ENCODE measurements at regions not wholly inside any gene's neighbourhood (a gene's known extent, or its start where the extent isn't known, plus 50 kb on each side); places are given as distances from the start of the nearest gene placed in this dataset.

DNA sequence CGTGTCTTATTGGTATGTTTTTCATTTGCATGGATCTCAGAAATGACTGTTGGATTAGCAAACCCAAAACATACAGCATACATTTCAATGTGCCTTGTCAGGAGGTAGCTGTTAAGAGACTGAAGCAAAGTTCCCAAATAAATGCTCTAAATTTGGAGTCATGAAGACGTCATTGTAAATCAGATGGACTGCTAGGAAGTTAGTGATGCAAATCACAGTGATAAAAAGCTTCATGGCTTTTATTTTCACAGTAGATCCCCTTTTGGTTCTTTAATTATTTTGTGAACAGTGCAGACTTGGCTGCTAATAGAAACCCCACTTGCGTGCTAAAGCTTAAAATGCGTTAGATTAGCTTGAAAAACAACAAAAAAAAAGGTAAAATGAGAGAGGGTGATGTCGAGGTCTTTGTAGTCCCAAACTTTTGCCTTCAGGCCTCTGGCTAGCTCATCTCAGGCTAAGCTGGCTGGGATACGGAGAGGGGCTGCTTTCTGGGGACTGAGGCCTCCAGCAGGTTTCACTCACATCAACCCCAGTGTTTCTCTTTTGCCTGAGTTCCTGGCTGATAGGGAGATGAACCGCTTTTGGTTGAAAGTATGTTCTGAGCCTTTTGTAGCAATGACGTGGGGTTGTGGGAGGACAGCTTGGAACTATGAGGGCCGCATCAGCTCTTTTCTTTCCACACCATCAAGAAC lies 107.1 kb upstream of the CDCA7L start:
- no peaks in the 10 kb centered on the region for H3K4me1 ChIP-seq
- no peaks in the 10 kb centered on the region for H3K9me3 ChIP-seq
- H3K36me3 ChIP-seq: no peaks in the 10 kb centered on the region
- no peak for DNase-seq (ENCODE audit: low spot score)
- H3K27ac ChIP-seq: no peak overlapping the region
- H3K27me3 ChIP-seq: no peaks in the 10 kb centered on the region
- TF ChIP-seq, protein P1, sequence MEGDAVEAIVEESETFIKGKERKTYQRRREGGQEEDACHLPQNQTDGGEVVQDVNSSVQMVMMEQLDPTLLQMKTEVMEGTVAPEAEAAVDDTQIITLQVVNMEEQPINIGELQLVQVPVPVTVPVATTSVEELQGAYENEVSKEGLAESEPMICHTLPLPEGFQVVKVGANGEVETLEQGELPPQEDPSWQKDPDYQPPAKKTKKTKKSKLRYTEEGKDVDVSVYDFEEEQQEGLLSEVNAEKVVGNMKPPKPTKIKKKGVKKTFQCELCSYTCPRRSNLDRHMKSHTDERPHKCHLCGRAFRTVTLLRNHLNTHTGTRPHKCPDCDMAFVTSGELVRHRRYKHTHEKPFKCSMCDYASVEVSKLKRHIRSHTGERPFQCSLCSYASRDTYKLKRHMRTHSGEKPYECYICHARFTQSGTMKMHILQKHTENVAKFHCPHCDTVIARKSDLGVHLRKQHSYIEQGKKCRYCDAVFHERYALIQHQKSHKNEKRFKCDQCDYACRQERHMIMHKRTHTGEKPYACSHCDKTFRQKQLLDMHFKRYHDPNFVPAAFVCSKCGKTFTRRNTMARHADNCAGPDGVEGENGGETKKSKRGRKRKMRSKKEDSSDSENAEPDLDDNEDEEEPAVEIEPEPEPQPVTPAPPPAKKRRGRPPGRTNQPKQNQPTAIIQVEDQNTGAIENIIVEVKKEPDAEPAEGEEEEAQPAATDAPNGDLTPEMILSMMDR (IDR thresholded peaks at IDR 0.05): no peak
- H3K4me3 ChIP-seq: no peak overlapping the region

DNA sequence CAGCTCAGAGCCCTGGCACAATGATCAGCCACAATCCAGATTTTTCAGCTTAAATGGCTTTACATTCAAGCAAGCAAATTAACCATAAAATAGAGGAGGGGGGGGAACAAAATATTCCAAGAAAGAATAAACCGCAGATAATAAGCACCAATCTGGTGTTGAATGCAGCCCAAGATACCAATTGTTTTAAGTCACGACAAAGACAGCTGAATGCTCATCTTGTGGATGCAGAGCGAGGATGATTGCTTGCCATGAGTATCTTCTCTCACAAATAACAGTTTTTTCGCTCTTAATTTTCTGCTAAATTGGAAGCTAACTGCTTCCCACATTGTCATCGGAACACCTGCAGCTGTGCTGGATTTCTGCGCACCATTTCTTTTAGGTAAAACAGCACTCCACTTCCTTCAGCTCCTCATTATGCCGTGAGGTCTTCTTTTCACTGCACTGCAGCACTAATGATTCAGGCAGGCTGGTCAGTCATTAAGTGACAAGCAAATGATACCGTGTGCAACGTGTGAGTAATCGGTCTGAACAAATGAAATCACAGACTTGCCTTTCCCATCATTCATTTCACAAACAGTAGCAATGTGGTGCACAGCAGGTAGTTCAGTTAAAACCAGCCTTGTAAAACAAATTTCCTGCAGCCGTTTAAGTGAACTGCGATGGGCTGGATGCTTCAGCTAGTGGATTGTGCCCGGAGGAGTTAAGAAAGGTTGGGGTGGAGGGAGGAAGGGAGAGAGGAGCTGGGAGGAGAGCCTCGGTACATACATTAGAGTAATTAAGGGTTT lies 106.4 kb upstream of the CDCA7L start:
- Histone ChIP-seq H3K9me3 (no peaks in the 10 kb centered on the region), H3K27me3 (no peaks in the 10 kb centered on the region), H3K27ac (no peak overlapping the region), H3K4me1 (no peaks in the 10 kb centered on the region), H3K4me3 (no peak overlapping the region), H3K36me3 (no peaks in the 10 kb centered on the region)
- TF ChIP-seq, protein P1 (IDR thresholded peaks at IDR 0.05): no peak
- DNase-seq (ENCODE audit: low spot score): no peak

DNA sequence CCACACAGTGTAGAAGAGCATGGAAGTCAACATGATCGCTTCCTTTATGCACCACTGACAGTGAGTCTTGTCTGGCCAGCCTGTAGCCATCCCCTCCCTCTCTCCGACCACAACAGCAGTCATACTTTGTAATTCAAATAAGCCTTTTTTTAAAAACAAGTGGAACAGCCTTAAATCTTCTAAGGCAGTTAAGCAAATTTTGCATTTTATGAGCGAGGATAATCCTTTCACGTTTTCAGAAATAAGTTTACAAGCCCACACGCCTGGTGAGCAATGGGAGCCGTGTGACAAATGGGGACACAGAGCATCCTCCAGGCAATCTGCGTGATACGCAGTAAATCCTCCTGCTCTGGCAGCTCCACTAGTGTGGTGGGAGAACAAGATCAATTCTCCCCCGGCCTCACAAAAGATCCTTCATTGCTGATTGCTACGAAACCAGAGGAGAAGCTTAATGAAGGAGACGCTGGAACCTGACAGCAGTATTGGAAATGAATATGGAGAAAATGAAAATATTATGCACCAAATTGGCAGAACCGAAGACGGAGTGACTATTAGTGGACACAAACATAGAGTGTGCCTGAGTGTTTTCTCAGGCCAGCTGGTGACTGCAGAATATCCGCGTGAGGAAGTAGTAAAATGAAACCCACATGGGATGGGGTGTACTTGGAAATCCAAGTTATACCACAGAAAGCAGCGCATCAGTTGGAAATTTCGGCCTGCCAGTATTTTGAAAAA lies 104.2 kb upstream of the CDCA7L start:
- no peaks in the 10 kb centered on the region for H3K27me3 ChIP-seq
- no peak overlapping the region for H3K27ac ChIP-seq
- no peaks in the 10 kb centered on the region for H3K9me3 ChIP-seq
- no peaks in the 10 kb centered on the region for H3K36me3 ChIP-seq
- H3K4me3 ChIP-seq: no peak overlapping the region
- TF ChIP-seq, protein P1 (IDR thresholded peaks at IDR 0.05): no peak
- H3K4me1 ChIP-seq: no peaks in the 10 kb centered on the region
- no peak for DNase-seq (ENCODE audit: low spot score)

DNA sequence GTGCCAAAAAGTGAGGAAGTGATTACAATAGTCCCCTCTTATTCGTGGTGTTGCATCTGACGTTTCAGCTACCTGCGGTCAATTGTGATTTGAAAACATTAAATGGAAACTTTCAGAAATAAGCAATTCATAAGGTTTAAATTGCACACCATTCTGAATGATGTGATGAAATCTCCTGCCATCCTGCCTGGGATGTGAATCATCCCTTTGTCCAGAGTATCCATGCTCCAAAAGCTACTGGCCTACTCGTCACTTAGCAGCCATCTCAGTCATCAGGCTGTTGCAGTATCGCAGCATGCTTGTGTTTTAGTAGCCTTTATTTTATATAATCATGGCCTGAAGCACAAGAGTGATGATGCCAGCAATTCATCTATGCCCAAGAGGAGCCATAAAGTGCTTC lies 97.7 kb upstream of the CDCA7L start:
- no peaks in the 10 kb centered on the region for H3K27me3 ChIP-seq
- no peaks in the 10 kb centered on the region for H3K36me3 ChIP-seq
- TF ChIP-seq, protein P1 (IDR thresholded peaks at IDR 0.05): no peak
- no peak overlapping the region for H3K4me3 ChIP-seq
- H3K4me1 ChIP-seq: no peaks in the 10 kb centered on the region
- no peaks in the 10 kb centered on the region for H3K9me3 ChIP-seq
- no peak overlapping the region for H3K27ac ChIP-seq
- DNase-seq (ENCODE audit: low spot score): no peak

DNA sequence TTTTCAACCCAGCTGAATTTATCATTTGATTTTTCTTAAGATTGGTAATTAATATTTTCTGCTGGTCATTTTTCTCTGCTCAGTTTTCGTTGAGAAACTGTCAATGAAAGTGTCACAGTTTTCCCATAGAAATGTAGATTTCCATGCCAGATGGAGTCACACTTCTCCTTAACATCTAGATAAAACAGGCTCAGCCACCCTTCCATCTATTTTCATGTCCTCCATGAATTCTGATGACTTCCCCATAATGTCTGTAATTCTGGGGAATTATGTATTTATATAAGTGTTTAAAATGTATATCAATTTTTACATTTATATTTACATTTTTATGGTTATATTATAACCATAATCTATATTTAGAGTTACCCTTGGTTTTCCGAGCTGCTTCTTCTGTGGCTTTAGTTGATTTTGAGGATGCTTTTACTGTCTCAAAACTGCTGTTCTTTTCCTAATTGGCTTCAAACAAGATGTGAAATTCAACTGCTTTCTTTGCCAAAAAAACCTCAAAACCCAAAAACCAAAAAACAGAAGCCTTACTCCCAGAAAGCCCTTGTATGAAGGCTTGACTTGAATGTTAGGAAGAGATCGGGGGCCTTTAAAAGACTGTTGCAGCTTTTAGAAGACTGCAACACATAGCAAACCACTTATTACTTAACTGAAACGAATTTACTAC lies 95.4 kb upstream of the CDCA7L start:
- Histone ChIP-seq H3K9me3 (no peaks in the 10 kb centered on the region), H3K27me3 (no peaks in the 10 kb centered on the region), H3K4me3 (no peak overlapping the region), H3K36me3 (no peaks in the 10 kb centered on the region), H3K4me1 (no peaks in the 10 kb centered on the region), H3K27ac (no peak overlapping the region)
- no peak for DNase-seq (ENCODE audit: low spot score)
- TF ChIP-seq, protein P1 (IDR thresholded peaks at IDR 0.05): no peak
